Loucy (cell line): ENCODE measurements at regions not wholly inside any gene's neighbourhood (a gene's known extent, or its start where the extent isn't known, plus 50 kb on each side); places are given as distances from the start of the nearest gene placed in this dataset.

Experiments used
- CTCF ChIP-seq: fragments of 200-600 bp; sonication (generic); conservative IDR thresholded peaks from 2 replicates; pipeline ENCODE4 v1.5.1; 2014; ENCODE audit warnings: mild to moderate bottlenecking, antibody characterized with exemption, low read length
- EZH2phosphoT487 ChIP-seq: fragments of 200-600 bp; IDR thresholded peaks from 2 replicates; pipeline ENCODE4 v1.6.1; 2018; ENCODE audit warnings: antibody characterized with exemption, mild to moderate bottlenecking, moderate library complexity, borderline replicate concordance

- TF ChIP-seq CTCF (no peak), EZH2phosphoT487 (no peak)
Observed at GRCh38 chr7:130985361-130985760, 251.4 kb upstream of the KLF14 start.
